ENCODE measurements at regions not wholly inside any gene's neighbourhood (a gene's known extent, or its start where the extent isn't known, plus 50 kb on each side); places are given as distances from the start of the nearest gene placed in this dataset.

- 95 to 96% methylated on average over 1 of the region's 1 CpG for WGBS, 2 donors
- H3K27me3 ChIP-seq, result peaks cover 0 to 28% (median 0%) of the 10 kb centered on the region in 4 donors
- intact Hi-C loops (cut with DNase I), result no loop called here
- no peak for TF ChIP-seq POLR2A (IDR thresholded peaks at IDR 0.05)
- no peak for TF ChIP-seq CTCF (IDR thresholded peaks at IDR 0.05)
- no peak for DNase-seq
- H3K27ac ChIP-seq, result no peak overlapping the region
- H3K9me3 ChIP-seq, result no peaks in the 10 kb centered on the region
- H3K36me3 ChIP-seq, result no peaks in the 10 kb centered on the region
- H3K4me3 ChIP-seq, result no peak overlapping the region
- no peaks in the 10 kb centered on the region for H3K4me1 ChIP-seq
Observed at GRCh38 chr13:34143637-34144036, 325.7 kb downstream of the RFC3 start.

GRCh38 chr13:34144142-34144541, 326.2 kb downstream of the RFC3 start:
- 72 to 85% methylated on average over 3 of the region's 3 CpGs for WGBS, 2 donors
- no peaks in the 10 kb centered on the region for H3K4me1 ChIP-seq
- intact Hi-C loops (cut with DNase I), result no loop called here
- no peak overlapping the region for H3K4me3 ChIP-seq
- peaks cover 0 to 33% (median 0%) of the 10 kb centered on the region in 4 donors for H3K27me3 ChIP-seq
- no peaks in the 10 kb centered on the region for H3K36me3 ChIP-seq
- H3K9me3 ChIP-seq, result no peaks in the 10 kb centered on the region
- no peak overlapping the region for H3K27ac ChIP-seq
- TF ChIP-seq CTCF (IDR thresholded peaks at IDR 0.05) (no peak), POLR2A (IDR thresholded peaks at IDR 0.05) (no peak)
- DNase-seq, result no peak

GRCh38 chr13:34145061-34145460, 327.1 kb downstream of the RFC3 start:
- H3K27me3 ChIP-seq, result peaks cover 0 to 43% (median 0%) of the 10 kb centered on the region in 4 donors
- no peaks in the 10 kb centered on the region for H3K4me1 ChIP-seq
- H3K4me3 ChIP-seq, result no peak overlapping the region
- no peak overlapping the region for H3K27ac ChIP-seq
- WGBS, 2 donors, result 61 to 64% methylated on average over 3 of the region's 3 CpGs
- no peak for DNase-seq
- TF ChIP-seq POLR2A (IDR thresholded peaks at IDR 0.05), result no peak
- no peak for TF ChIP-seq CTCF (IDR thresholded peaks at IDR 0.05)
- H3K36me3 ChIP-seq, result no peaks in the 10 kb centered on the region
- intact Hi-C loops (cut with DNase I), result no loop called here
- H3K9me3 ChIP-seq, result no peaks in the 10 kb centered on the region

GRCh38 chr13:34148359-34148758, 330.4 kb downstream of the RFC3 start:
- peaks cover 0 to 43% (median 0%) of the 10 kb centered on the region in 4 donors for H3K27me3 ChIP-seq
- intact Hi-C loops (cut with DNase I), result no loop called here
- H3K27ac ChIP-seq, result no peak overlapping the region
- no peaks in the 10 kb centered on the region for H3K9me3 ChIP-seq
- H3K4me1 ChIP-seq, result peaks cover 0 to 14% (median 0%) of the 10 kb centered on the region in 3 donors
- TF ChIP-seq POLR2A (IDR thresholded peaks at IDR 0.05) (no peak), CTCF (IDR thresholded peaks at IDR 0.05) (no peak)
- 72 to 80% methylated on average over 6 of the region's 6 CpGs for WGBS, 2 donors
- DNase-seq, result no peak
- no peak overlapping the region for H3K4me3 ChIP-seq
- H3K36me3 ChIP-seq, result no peaks in the 10 kb centered on the region

- intact Hi-C loops (cut with DNase I), result no loop called here
- Histone ChIP-seq H3K9me3 (no peaks in the 10 kb centered on the region), H3K4me1 (peaks cover 7 to 34% (median 9%) of the 10 kb centered on the region in 3 donors), H3K27me3 (peaks cover 0 to 40% (median 3%) of the 10 kb centered on the region in 4 donors), H3K4me3 (no peak overlapping the region), H3K27ac (no peak overlapping the region), H3K36me3 (no peaks in the 10 kb centered on the region)
- WGBS, 2 donors, result 50 to 76% methylated on average over 1 of the region's 1 CpG
- DNase-seq, result no peak
- TF ChIP-seq POLR2A (IDR thresholded peaks at IDR 0.05) (no peak), CTCF (IDR thresholded peaks at IDR 0.05) (no peak)
Observed at GRCh38 chr13:34151885-34152284, 333.9 kb downstream of the RFC3 start.

Measured in esophagus squamous epithelium (tissue), 5 donors.